ENCODE measurements at regions not wholly inside any gene's neighbourhood (a gene's known extent, or its start where the extent isn't known, plus 50 kb on each side); places are given as distances from the start of the nearest gene placed in this dataset.

GRCh38 chr18:6666012-6666685 lies 63.4 kb upstream of the ARHGAP28 start:
- Histone ChIP-seq H3K9me3 (ENCODE audit: low read length) (no peaks in the 10 kb centered on the region), H3K4me3 (ENCODE audit: low read length) (no peak overlapping the region), H2AFZ (ENCODE audit: low read depth, low read length) (no peak overlapping the region), H3K4me1 (ENCODE audit: insufficient read depth, low read length) (no peaks in the 10 kb centered on the region), H3K27me3 (ENCODE audit: insufficient read depth, low read length) (no peaks in the 10 kb centered on the region), H3K36me3 (ENCODE audit: insufficient read depth, low read length) (no peaks in the 10 kb centered on the region)

DNA sequence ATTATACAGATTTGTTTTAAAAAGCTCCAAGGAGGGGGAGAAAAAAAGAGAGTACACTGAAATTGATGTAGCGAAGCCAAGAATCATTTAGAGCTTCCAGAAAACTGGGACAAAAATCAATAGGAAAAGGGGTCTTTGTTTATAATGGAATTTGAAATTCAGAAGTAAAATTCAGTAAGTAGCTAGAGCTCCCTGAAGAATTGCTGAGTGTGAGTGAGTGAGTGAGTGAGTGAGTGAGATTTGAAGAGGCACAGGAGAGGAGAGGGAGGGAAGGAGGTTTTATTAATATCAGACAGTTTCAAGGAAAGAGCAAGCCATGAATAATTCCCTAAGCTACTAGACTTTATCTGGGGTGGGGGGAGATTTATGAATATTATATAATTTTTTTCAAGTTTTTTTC lies 60.7 kb upstream of the ARHGAP28 start:
- no peaks in the 10 kb centered on the region for H3K36me3 ChIP-seq (ENCODE audit: insufficient read depth, low read length)
- no peak overlapping the region for H2AFZ ChIP-seq (ENCODE audit: low read depth, low read length)
- H3K4me3 ChIP-seq (ENCODE audit: low read length), result no peak overlapping the region
- H3K9me3 ChIP-seq (ENCODE audit: low read length), result no peaks in the 10 kb centered on the region
- H3K4me1 ChIP-seq (ENCODE audit: insufficient read depth, low read length), result no peaks in the 10 kb centered on the region
- H3K27me3 ChIP-seq (ENCODE audit: insufficient read depth, low read length), result no peaks in the 10 kb centered on the region

- no peaks in the 10 kb centered on the region for H3K27me3 ChIP-seq (ENCODE audit: insufficient read depth, low read length)
- no peak overlapping the region for H2AFZ ChIP-seq (ENCODE audit: low read depth, low read length)
- no peaks in the 10 kb centered on the region for H3K9me3 ChIP-seq (ENCODE audit: low read length)
- H3K4me3 ChIP-seq (ENCODE audit: low read length), result no peak overlapping the region
- H3K36me3 ChIP-seq (ENCODE audit: insufficient read depth, low read length), result no peaks in the 10 kb centered on the region
- H3K4me1 ChIP-seq (ENCODE audit: insufficient read depth, low read length), result no peaks in the 10 kb centered on the region
Measured at GRCh38 chr18:6672821-6673308, 56.7 kb upstream of the ARHGAP28 start.

- no peaks in the 10 kb centered on the region for H3K9me3 ChIP-seq (ENCODE audit: low read length)
- no peaks in the 10 kb centered on the region for H3K4me1 ChIP-seq (ENCODE audit: insufficient read depth, low read length)
- no peaks in the 10 kb centered on the region for H3K27me3 ChIP-seq (ENCODE audit: insufficient read depth, low read length)
- no peak overlapping the region for H2AFZ ChIP-seq (ENCODE audit: low read depth, low read length)
- no peaks in the 10 kb centered on the region for H3K36me3 ChIP-seq (ENCODE audit: insufficient read depth, low read length)
- H3K4me3 ChIP-seq (ENCODE audit: low read length), result no peak overlapping the region
Measured at GRCh38 chr18:6677086-6677485, 52.4 kb upstream of the ARHGAP28 start.

DNA sequence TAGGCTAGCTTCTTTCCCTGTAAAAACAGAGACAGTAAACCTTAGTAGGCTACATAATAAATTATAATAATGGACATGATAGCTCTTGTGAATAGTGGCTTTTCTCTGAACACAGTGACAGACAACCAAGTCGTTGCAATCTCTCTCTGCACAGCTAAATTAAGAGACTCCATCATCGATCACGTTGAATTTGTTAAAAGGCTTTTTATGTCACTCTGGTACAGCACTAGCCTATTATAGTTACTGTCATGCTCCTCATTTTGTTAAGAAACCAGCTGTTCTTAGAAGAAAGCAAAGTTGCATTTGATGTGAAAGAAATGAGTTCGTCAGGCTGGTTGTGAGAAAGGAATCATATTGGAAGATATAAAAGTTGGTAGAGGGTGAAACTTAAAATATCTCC lies 50.3 kb upstream of the ARHGAP28 start:
- no peak overlapping the region for H3K4me3 ChIP-seq (ENCODE audit: low read length)
- H3K4me1 ChIP-seq (ENCODE audit: insufficient read depth, low read length), result no peaks in the 10 kb centered on the region
- H3K36me3 ChIP-seq (ENCODE audit: insufficient read depth, low read length), result no peaks in the 10 kb centered on the region
- H3K27me3 ChIP-seq (ENCODE audit: insufficient read depth, low read length), result no peaks in the 10 kb centered on the region
- no peak overlapping the region for H2AFZ ChIP-seq (ENCODE audit: low read depth, low read length)
- no peaks in the 10 kb centered on the region for H3K9me3 ChIP-seq (ENCODE audit: low read length)

All from neuron (in vitro differentiated cells).